IPS-18a (cell line): ENCODE measurements at regions not wholly inside any gene's neighbourhood (a gene's known extent, or its start where the extent isn't known, plus 50 kb on each side); places are given as distances from the start of the nearest gene placed in this dataset.

Experiments
- H3K27ac ChIP-seq: one replicate; pipeline ENCODE4 v1.5.1; 2013; ENCODE audit warnings: low read length
- H3K27me3 ChIP-seq: one replicate; pipeline ENCODE4 v1.6.1; 2013; ENCODE audit warnings: mild to moderate bottlenecking, low read length; ENCODE audit not compliant: control insufficient read depth, insufficient read depth
- H3K36me3 ChIP-seq: one replicate; pipeline ENCODE4 v1.6.1; 2013; ENCODE audit warnings: low read depth, low read length; ENCODE audit not compliant: control insufficient read depth
- H3K4me1 ChIP-seq: one replicate; pipeline ENCODE4 v1.6.1; 2013; ENCODE audit warnings: low read depth, low read length; ENCODE audit not compliant: control insufficient read depth
- H3K4me3 ChIP-seq: one replicate; pipeline ENCODE4 v1.5.1; 2013; ENCODE audit warnings: low read length
- H3K9ac ChIP-seq: one replicate; pipeline ENCODE4 v1.6.1; 2013; ENCODE audit warnings: mild to moderate bottlenecking, low read length, moderate library complexity
- H3K9me3 ChIP-seq: one replicate; pipeline ENCODE4 v1.6.1; 2013; ENCODE audit warnings: low read depth, low read length; ENCODE audit not compliant: control insufficient read depth

GRCh38 chr3:127065138-127065427 lies 82.2 kb downstream of the PLXNA1 start:
- no peaks in the 10 kb centered on the region for H3K27me3 ChIP-seq
- H3K9me3 ChIP-seq = no peaks in the 10 kb centered on the region
- no peak overlapping the region for H3K27ac ChIP-seq
- H3K4me1 ChIP-seq = peaks cover 6% of the 10 kb centered on the region
- no peak overlapping the region for H3K4me3 ChIP-seq
- H3K36me3 ChIP-seq = no peaks in the 10 kb centered on the region
- no peak overlapping the region for H3K9ac ChIP-seq

- Histone ChIP-seq H3K36me3 (no peaks in the 10 kb centered on the region), H3K9ac (no peak overlapping the region), H3K4me1 (peaks cover 6% of the 10 kb centered on the region), H3K9me3 (no peaks in the 10 kb centered on the region), H3K4me3 (no peak overlapping the region), H3K27me3 (no peaks in the 10 kb centered on the region), H3K27ac (no peak overlapping the region)
These were observed 82.8 kb downstream of the PLXNA1 start for GRCh38 chr3:127065561-127066290.

GRCh38 chr3:127066635-127067034 lies 83.7 kb downstream of the PLXNA1 start:
- no peak overlapping the region for H3K4me3 ChIP-seq
- no peak overlapping the region for H3K9ac ChIP-seq
- no peaks in the 10 kb centered on the region for H3K27me3 ChIP-seq
- no peaks in the 10 kb centered on the region for H3K36me3 ChIP-seq
- no peak overlapping the region for H3K27ac ChIP-seq
- H3K9me3 ChIP-seq = no peaks in the 10 kb centered on the region
- peaks cover 2% of the 10 kb centered on the region for H3K4me1 ChIP-seq

GRCh38 chr3:127067116-127067910 lies 84.4 kb downstream of the PLXNA1 start:
- Histone ChIP-seq H3K27me3 (no peaks in the 10 kb centered on the region), H3K36me3 (no peaks in the 10 kb centered on the region), H3K9me3 (no peaks in the 10 kb centered on the region), H3K4me3 (no peak overlapping the region), H3K9ac (no peak overlapping the region), H3K4me1 (no peaks in the 10 kb centered on the region), H3K27ac (no peak overlapping the region)

- no peaks in the 10 kb centered on the region for H3K27me3 ChIP-seq
- no peak overlapping the region for H3K9ac ChIP-seq
- no peaks in the 10 kb centered on the region for H3K36me3 ChIP-seq
- H3K27ac ChIP-seq = no peak overlapping the region
- no peaks in the 10 kb centered on the region for H3K4me1 ChIP-seq
- no peaks in the 10 kb centered on the region for H3K9me3 ChIP-seq
- H3K4me3 ChIP-seq = no peak overlapping the region
These were observed 85.3 kb downstream of the PLXNA1 start for GRCh38 chr3:127068111-127068810.

- Histone ChIP-seq H3K4me3 (no peak overlapping the region), H3K9me3 (no peaks in the 10 kb centered on the region)
These were observed 86.0 kb downstream of the PLXNA1 start for GRCh38 chr3:127068871-127069270.

GRCh38 chr3:127069814-127070440 lies 87.0 kb downstream of the PLXNA1 start:
- Histone ChIP-seq H3K9me3 (no peaks in the 10 kb centered on the region), H3K4me3 (no peak overlapping the region), H3K36me3 (no peaks in the 10 kb centered on the region), H3K9ac (no peak overlapping the region), H3K4me1 (no peaks in the 10 kb centered on the region), H3K27ac (no peak overlapping the region), H3K27me3 (no peaks in the 10 kb centered on the region)

More at GRCh38 chr3:127068871-127069270, 86.0 kb downstream of the PLXNA1 start:
- Histone ChIP-seq H3K27me3 (no peaks in the 10 kb centered on the region), H3K36me3 (no peaks in the 10 kb centered on the region), H3K27ac (no peak overlapping the region), H3K4me1 (no peaks in the 10 kb centered on the region), H3K9ac (no peak overlapping the region)

GRCh38 chr3:127070776-127071175 lies 87.9 kb downstream of the PLXNA1 start:
- H3K4me1 ChIP-seq = no peaks in the 10 kb centered on the region
- H3K4me3 ChIP-seq = no peak overlapping the region
- H3K27me3 ChIP-seq = no peaks in the 10 kb centered on the region
- H3K27ac ChIP-seq = no peak overlapping the region
- no peaks in the 10 kb centered on the region for H3K9me3 ChIP-seq
- H3K36me3 ChIP-seq = no peaks in the 10 kb centered on the region
- H3K9ac ChIP-seq = no peak overlapping the region

- H3K27ac ChIP-seq = no peak overlapping the region
- H3K36me3 ChIP-seq = no peaks in the 10 kb centered on the region
- no peaks in the 10 kb centered on the region for H3K9me3 ChIP-seq
- H3K27me3 ChIP-seq = no peaks in the 10 kb centered on the region
- no peak overlapping the region for H3K4me3 ChIP-seq
- no peak overlapping the region for H3K9ac ChIP-seq
- no peaks in the 10 kb centered on the region for H3K4me1 ChIP-seq
These were observed 88.7 kb downstream of the PLXNA1 start for GRCh38 chr3:127071597-127072001.

GRCh38 chr3:127072221-127072771 lies 89.4 kb downstream of the PLXNA1 start:
- Histone ChIP-seq H3K9ac (no peak overlapping the region), H3K4me3 (no peak overlapping the region), H3K27me3 (no peaks in the 10 kb centered on the region), H3K27ac (no peak overlapping the region), H3K36me3 (no peaks in the 10 kb centered on the region), H3K9me3 (no peaks in the 10 kb centered on the region), H3K4me1 (no peaks in the 10 kb centered on the region)
